Germinal center (tissue), 1 donor: ENCODE measurements at regions not wholly inside any gene's neighbourhood (a gene's known extent, or its start where the extent isn't known, plus 50 kb on each side); places are given as distances from the start of the nearest gene placed in this dataset.

Experiments
- DNase-seq: peaks from one replicate; pipeline ENCODE4 v3.0.0; 2012; ENCODE audit warnings: mixed read lengths, low spot score

GRCh38 chr1:65486613-65487012, 66.1 kb downstream of the LEPR start:
- DNase-seq = no peak

GRCh38 chr1:65489481-65489880, 69.0 kb downstream of the LEPR start:
- DNase-seq = no peak

GRCh38 chr1:65490231-65491009, 70.0 kb downstream of the LEPR start:
- DNase-seq = no peak

- DNase-seq = no peak
These were observed 71.0 kb downstream of the LEPR start for GRCh38 chr1:65491472-65491871.

- no peak for DNase-seq
These were observed 73.3 kb downstream of the LEPR start for GRCh38 chr1:65493802-65494201.

GRCh38 chr1:65494671-65495070, 74.2 kb downstream of the LEPR start:
- no peak for DNase-seq

- DNase-seq = no peak
These were observed 74.7 kb downstream of the LEPR start for GRCh38 chr1:65495137-65495536.

- DNase-seq = no peak
These were observed 76.9 kb downstream of the LEPR start for GRCh38 chr1:65497256-65497830.

GRCh38 chr1:65503427-65503826, 83.0 kb downstream of the LEPR start:
- DNase-seq = no peak

- no peak for DNase-seq
These were observed 83.8 kb downstream of the LEPR start for GRCh38 chr1:65504263-65504662.

- no peak for DNase-seq
These were observed 85.3 kb downstream of the LEPR start for GRCh38 chr1:65505547-65506300.

GRCh38 chr1:65508051-65508450, 87.6 kb downstream of the LEPR start:
- DNase-seq = no peak

- DNase-seq = no peak
These were observed 89.6 kb downstream of the LEPR start for GRCh38 chr1:65509912-65510680.

GRCh38 chr1:65510961-65511360, 90.5 kb downstream of the LEPR start:
- DNase-seq = no peak

- no peak for DNase-seq
These were observed 91.9 kb downstream of the LEPR start for GRCh38 chr1:65512383-65512782.

GRCh38 chr1:65512967-65513780, 92.7 kb downstream of the LEPR start:
- DNase-seq = no peak

GRCh38 chr1:65514041-65514440, 93.6 kb downstream of the LEPR start:
- no peak for DNase-seq

GRCh38 chr1:65524931-65525265, 104.4 kb downstream of the LEPR start:
- DNase-seq = no peak

- no peak for DNase-seq
These were observed 105.0 kb downstream of the LEPR start for GRCh38 chr1:65525266-65526048.

GRCh38 chr1:65526049-65526556, 105.6 kb downstream of the LEPR start:
- no peak for DNase-seq

GRCh38 chr1:65527190-65527589, 106.7 kb downstream of the LEPR start:
- no peak for DNase-seq
